ENCODE measurements at regions not wholly inside any gene's neighbourhood (a gene's known extent, or its start where the extent isn't known, plus 50 kb on each side); places are given as distances from the start of the nearest gene placed in this dataset.
"Not testable (repeated sequence)": the region's sequence is repeated elsewhere in the genome, so short reads cannot be mapped to it uniquely, and the experiment has no call there.

- DNase-seq, result no peak
Measured at GRCh38 chr2:176947754-176948153, 264.8 kb upstream of the HNRNPA3 start.

- DNase-seq, result not testable (repeated sequence)
Measured at GRCh38 chr2:176951218-176951617, 261.4 kb upstream of the HNRNPA3 start.

GRCh38 chr2:176956791-176957190 is 255.8 kb upstream of the HNRNPA3 start:
- no peak for DNase-seq

GRCh38 chr2:176959614-176960013 is 253.0 kb upstream of the HNRNPA3 start:
- peak; percentile 32 to 45 for DNase-seq

- peak; percentile 74 to 82 for DNase-seq
Measured at GRCh38 chr2:176960061-176960460, 252.5 kb upstream of the HNRNPA3 start.

GRCh38 chr2:176960736-176961520 is 251.7 kb upstream of the HNRNPA3 start:
- DNase-seq, result peak; percentile 78 to 89

- DNase-seq, result peak in 1 of 2 experiments; percentile 33
Measured at GRCh38 chr2:176961775-176962619, 250.6 kb upstream of the HNRNPA3 start.

GRCh38 chr2:176963568-176964287 is 248.9 kb upstream of the HNRNPA3 start:
- no peak for DNase-seq

- no peak for DNase-seq
Measured at GRCh38 chr2:176967911-176968450, 244.6 kb upstream of the HNRNPA3 start.

GRCh38 chr2:176969642-176970359 is 242.8 kb upstream of the HNRNPA3 start:
- no peak for DNase-seq

GRCh38 chr2:176976736-176977685 is 235.6 kb upstream of the HNRNPA3 start:
- DNase-seq, result no peak

- no peak for DNase-seq
Measured at GRCh38 chr2:176978921-176979320, 233.7 kb upstream of the HNRNPA3 start.

GRCh38 chr2:176979981-176980710 is 232.4 kb upstream of the HNRNPA3 start:
- no peak for DNase-seq

GRCh38 chr2:176984987-176985386 is 227.6 kb upstream of the HNRNPA3 start:
- peak in 1 of 2 experiments; percentile 21 for DNase-seq

GRCh38 chr2:176985871-176986270 is 226.7 kb upstream of the HNRNPA3 start:
- DNase-seq, result no peak

GRCh38 chr2:176986487-176986886 is 226.1 kb upstream of the HNRNPA3 start:
- no peak for DNase-seq

- no peak for DNase-seq
Measured at GRCh38 chr2:176991411-176991810, 221.2 kb upstream of the HNRNPA3 start.

GRCh38 chr2:176997074-176997791 is 215.4 kb upstream of the HNRNPA3 start:
- no peak for DNase-seq

GRCh38 chr2:176997792-176998169 is 214.8 kb upstream of the HNRNPA3 start:
- no peak for DNase-seq

- no peak for DNase-seq
Measured at GRCh38 chr2:176999301-176999700, 213.3 kb upstream of the HNRNPA3 start.
